Left cardiac atrium (tissue), 4 donors: ENCODE measurements at regions not wholly inside any gene's neighbourhood (a gene's known extent, or its start where the extent isn't known, plus 50 kb on each side); places are given as distances from the start of the nearest gene placed in this dataset.

Experiments used
- ATAC-seq, 2 donors: fragments of 200-7000 bp; cut with Tn5 transposase; one replicate each; pipeline ENCODE4 v1.9.1; 2020; ENCODE audit warnings: mild to moderate bottlenecking in 2 of 2, moderate library complexity in 2 of 2
- DNase-seq: peaks from one replicate; pipeline ENCODE4 v3.0.0-alpha.2; 2020
- intact Hi-C, 2 donors: fragments of 100-400 bp; cut with DNase I; formaldehyde crosslinking; loops; one replicate each; pipeline versions ENCODE4 v1.14.1 to v1.15.1; 2022 to 2023
- donor health status: DM: no; HTN: yes; CAD: no.
- donor health status: DM: no; HTN: yes; CAD: no; lungs with severe emphysema.
- donor health status: DM: yes; HTN: yes; CAD: no.
- donor health status: Dilated cardiomyopathy.

DNA sequence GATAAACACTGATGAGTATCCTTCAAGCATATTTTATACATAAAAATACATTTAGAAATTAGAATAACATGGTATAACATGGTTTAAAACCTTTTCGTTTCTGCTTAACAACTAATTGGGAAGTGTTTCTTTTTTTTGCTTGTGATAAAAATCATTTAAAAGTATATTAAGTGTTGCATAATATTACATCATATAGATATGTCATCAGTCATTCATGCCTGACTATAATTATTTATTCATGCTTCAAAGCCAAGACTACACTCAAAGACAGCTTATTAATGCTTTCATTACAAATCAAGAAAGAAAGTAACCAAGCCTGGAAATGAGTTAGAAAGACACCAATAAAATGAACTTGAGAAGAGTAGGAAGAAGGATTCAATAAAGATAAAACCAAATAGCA lies 136.6 kb upstream of the TP63 start:
- no peak for DNase-seq
- intact Hi-C loops, result no loop called here
- ATAC-seq, result no peak

DNA sequence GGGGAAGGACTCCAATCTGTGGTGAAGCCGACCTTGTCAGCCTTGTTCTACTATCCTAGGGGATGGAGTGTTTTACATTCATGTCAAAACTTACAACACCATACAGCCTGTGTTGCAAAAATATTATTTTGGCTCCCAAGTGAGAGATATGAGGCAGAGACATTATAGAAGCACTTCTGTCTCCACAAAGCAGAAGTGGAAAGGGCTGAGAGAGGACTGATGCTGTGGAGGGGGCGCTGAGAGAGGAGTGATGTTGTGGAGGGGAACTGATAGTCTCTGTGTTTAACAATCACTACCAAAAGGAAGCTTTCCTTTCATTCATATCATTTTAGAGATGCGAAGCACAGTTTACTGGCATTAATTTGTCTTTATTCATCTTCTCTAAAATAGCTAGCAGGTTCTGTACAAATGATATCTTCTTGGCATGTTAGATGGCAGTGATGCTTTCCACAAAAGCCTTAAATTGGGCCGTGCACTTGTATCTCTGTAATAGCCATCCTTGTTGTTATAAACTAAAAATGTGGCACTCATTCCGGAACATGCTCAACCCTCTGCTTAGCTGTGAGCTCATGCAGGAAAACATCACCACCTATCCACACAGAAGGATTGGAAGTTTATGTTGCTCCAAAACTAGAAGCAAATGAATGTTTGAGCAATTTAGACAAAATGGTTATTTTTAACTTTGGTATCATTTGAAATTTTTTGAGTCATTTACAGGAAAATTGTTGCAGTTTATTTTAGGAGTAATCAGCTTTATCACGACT lies 134.6 kb upstream of the TP63 start:
- intact Hi-C loops, result no loop called here
- DNase-seq (no peak), ATAC-seq (peak in 1 of 2 donors; percentile 65)

DNA sequence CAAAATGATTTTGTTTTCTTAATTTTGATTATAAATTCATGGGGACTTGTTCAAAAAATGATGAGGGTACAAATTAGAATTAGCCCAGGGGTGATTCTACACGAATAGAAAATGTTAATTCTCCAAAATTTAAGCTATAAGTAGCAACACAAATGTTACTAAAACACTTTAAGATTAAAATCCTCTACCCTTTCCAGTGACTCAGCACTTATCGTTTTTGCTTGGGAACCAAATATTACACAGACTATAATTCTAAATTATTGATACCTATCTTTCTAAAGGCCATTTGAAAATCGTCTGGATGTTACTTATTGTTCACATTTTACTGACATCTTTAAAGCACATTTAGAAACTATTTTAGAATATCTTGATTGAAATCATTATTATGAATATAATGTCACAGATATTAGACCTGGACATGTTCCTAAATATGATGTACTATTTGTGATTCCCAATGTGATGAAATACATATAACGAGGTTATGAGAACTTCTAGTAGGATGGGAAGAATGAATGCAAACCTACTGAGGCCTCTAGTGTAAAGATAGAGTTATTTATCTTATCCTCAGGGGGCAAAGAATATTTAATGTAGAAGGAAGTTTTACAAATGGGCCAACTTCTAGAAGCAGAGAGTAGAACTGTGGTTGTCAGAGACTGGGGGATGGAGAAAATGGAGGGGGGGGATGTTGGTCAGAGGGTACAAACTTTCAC lies 132.0 kb upstream of the TP63 start:
- ATAC-seq (no peak), DNase-seq (no peak)
- intact Hi-C loops, result no loop called here

GRCh38 chr3:189500299-189500698 lies 130.9 kb upstream of the TP63 start:
- intact Hi-C loops, result no loop called here
- DNase-seq, result no peak
- no peak for ATAC-seq

- intact Hi-C loops, result no loop called here
- DNase-seq, result no peak
- no peak for ATAC-seq
Measured at GRCh38 chr3:189500798-189501495, 130.2 kb upstream of the TP63 start.

- ATAC-seq, result no peak
- no peak for DNase-seq
- intact Hi-C loops, result no loop called here
Measured at GRCh38 chr3:189502256-189502655, 128.9 kb upstream of the TP63 start.

DNA sequence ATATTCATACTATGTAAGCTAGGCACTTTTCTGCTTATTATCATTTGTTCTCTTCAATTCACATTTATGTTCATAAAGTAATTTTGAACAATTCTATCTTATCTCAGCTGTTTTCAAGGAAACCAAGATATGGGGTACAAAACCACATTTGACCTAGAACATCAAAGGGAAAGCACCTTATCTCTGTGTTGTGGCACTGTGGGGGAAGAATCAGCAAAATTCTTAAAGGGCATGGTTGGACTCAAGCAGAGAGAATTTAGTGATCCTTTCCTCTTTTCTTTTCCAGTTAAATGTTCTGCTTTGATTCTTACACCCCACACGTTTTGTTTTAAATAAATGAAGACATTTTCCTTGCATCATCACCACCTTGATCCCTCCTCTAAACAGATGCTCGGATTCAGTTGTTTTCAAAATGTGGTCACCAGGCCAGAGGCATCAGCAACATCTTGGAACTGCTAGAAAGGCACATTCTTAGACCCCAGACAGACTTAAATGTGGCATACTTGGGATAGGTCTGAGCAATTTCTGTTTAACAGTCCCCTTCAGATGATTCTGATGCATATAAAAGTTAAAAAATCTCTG lies 128.4 kb upstream of the TP63 start:
- intact Hi-C loops, result no loop called here

GRCh38 chr3:189507856-189508255 lies 123.3 kb upstream of the TP63 start:
- ATAC-seq (no peak), DNase-seq (no peak)
- intact Hi-C loops, result no loop called here

More for the DNA sequence above, 128.4 kb upstream of the TP63 start:
- ATAC-seq (no peak), DNase-seq (no peak)

DNA sequence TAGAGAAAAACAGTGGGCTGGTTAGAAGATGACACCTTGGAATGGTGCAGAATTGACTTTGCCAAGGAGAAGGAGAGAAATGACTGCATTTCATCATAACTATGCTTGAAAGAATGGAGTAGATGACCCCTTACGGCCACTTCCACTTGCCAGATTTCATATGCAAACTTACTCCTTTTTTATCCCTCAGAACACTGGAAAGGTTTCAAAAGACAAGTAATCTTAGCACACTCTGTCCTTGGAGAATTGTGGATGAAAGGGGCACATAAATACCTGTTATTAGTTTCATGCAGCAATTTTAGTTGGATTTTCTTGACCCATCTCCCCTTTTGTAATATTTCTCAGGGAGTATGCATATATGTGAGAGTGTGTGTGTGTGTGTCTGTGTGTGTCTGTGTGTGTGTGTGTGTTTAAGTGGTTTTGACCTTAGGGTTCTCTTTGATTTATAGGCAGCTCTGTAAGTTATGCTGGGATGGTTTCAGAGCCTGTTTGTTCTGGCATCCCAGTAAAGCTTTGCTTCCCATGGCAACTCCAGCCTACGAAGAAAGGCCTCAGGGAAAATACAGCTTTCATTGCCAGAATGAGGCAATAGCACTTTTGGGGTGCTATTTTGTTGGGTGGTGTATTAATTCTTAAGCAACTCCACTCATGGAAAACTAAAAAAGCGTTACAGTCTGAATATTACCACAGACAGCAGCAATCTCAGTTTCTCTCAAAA lies 122.2 kb upstream of the TP63 start:
- no peak for ATAC-seq

GRCh38 chr3:189512039-189512438 lies 119.2 kb upstream of the TP63 start:
- DNase-seq, result no peak
- intact Hi-C loops, result no loop called here

More for the DNA sequence above, 122.2 kb upstream of the TP63 start:
- intact Hi-C loops, result no loop called here
- DNase-seq, result no peak

GRCh38 chr3:189512821-189513220 lies 118.4 kb upstream of the TP63 start:
- no peak for ATAC-seq
- no peak for DNase-seq
- intact Hi-C loops, result no loop called here

More at GRCh38 chr3:189512039-189512438, 119.2 kb upstream of the TP63 start:
- ATAC-seq, result no peak

- ATAC-seq (no peak), DNase-seq (no peak)
- intact Hi-C loops, result no loop called here
Measured at GRCh38 chr3:189513281-189514117, 117.7 kb upstream of the TP63 start.

- ATAC-seq (no peak), DNase-seq (no peak)
- intact Hi-C loops, result no loop called here
Measured at GRCh38 chr3:189516039-189516438, 115.2 kb upstream of the TP63 start.

GRCh38 chr3:189517981-189518380 lies 113.2 kb upstream of the TP63 start:
- no peak for ATAC-seq
- intact Hi-C loops, result no loop called here
- DNase-seq, result no peak

GRCh38 chr3:189519458-189519857 lies 111.7 kb upstream of the TP63 start:
- intact Hi-C loops, result no loop called here
- ATAC-seq (no peak), DNase-seq (no peak)

GRCh38 chr3:189529468-189529867 lies 101.7 kb upstream of the TP63 start:
- DNase-seq (no peak), ATAC-seq (no peak)
- intact Hi-C loops, result no loop called here

- ATAC-seq, result no peak
- intact Hi-C loops, result no loop called here
Measured at GRCh38 chr3:189529889-189530471, 101.2 kb upstream of the TP63 start.

GRCh38 chr3:189530822-189531221 lies 100.4 kb upstream of the TP63 start:
- ATAC-seq, result no peak
- intact Hi-C loops, result no loop called here
- no peak for DNase-seq

More at GRCh38 chr3:189529889-189530471, 101.2 kb upstream of the TP63 start:
- DNase-seq, result no peak
